NCI-H2029 (cell line): ENCODE measurements at regions not wholly inside any gene's neighbourhood (a gene's known extent, or its start where the extent isn't known, plus 50 kb on each side); places are given as distances from the start of the nearest gene placed in this dataset.

Experiments used
- DNase-seq: peaks from one replicate; lab custom pipeline; 2025; lab: John Stamatoyannopoulos, UW

DNA sequence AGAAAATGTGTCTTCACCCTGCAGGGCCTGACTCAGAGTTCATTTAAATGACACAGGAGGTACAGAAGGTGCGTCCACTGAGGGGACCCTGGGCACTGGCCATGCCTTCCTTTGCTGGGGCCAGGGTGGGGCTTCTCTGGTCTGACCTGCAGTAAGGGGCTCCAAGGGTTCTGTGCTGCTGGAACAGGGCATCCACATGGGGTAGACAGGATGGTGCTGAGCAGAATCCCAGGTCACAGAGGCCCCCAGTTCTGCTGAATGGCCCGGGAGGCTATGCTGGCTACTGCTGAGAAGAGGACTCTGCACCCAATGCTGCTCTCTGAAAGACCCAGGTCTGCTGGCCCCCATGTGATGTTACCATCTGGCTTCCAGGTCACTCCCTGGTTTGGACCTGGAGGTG, 150.4 kb upstream of the GGTLC1 start:
- no peak for DNase-seq

DNA sequence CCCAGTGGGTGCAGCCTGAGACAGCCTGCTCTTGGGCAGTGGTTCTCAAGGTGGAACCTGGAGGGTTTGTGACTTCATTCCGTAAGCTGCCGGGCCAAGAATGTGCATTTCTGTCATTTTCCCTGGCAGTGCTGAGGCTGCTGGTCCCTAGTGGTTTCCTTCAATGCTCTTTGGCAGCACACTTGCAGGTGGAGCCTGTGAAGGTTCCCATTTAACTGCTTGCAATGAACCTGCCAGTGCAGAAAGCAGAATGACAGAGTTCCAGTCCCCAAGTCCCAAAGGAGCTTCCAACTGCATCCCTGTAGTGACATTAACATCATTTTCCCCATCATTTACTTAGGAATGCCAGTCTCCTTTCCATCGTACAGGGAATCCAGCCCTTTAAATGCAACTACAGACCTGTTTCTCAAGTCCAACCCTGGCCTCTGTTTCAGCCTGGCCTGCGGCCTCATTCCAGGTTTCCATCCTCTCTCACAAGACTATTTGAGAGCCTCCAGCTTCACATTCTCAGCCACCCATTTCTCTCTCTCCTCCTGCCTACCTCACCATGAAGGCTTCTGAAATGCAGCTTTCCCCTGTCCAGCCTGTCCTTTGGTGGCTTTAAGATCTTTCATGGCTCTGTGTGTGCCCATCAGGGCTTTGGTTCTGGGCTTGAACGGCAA, 149.7 kb upstream of the GGTLC1 start:
- DNase-seq: no peak

DNA sequence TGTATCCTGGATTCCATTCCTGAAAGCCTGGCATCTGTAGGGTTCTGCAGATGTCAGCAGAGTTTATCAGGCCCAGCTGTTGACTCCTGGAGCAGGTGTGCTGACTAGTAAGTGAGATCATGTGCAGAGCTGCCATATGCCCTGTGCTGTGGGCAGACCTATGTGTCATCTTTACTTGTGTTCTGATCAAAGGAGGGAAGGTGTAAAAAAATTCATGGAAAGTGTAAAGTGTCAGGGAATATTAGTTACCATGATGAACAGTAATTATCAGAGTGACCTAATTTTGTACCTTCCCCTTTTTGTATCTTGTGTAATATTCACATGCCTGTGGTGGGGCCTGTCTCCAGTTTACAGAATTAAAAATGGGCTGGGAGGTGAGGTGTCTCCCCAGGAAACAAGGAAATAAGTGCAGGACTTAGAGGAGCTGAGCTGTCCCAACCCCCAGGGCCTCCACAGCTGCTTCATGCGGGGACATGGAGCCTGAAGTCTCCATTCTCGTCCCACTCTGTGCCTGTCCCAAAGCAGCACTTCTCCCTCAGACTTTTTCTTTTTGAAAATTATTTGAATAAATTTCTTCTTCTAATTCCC, 148.2 kb upstream of the GGTLC1 start:
- no peak for DNase-seq

DNA sequence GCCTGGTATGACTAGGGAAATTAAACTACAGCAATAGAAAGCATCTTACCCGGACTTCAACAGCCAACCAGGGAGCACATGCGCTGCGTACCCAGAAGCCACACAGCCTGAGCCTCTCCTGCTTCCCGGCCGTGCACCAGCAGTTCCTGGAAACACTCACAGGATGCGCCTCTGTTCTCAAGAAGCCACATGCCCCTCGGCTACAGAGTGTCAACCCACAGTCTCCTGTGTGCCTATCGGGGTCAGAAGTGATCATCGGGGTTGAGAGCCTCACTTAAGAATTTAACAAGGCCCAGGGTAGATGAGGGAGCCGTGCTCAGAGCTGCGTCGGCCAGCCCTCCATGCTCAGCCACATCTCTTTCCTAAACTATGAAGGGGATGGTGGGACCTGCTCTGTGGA, 147.2 kb upstream of the GGTLC1 start:
- no peak for DNase-seq

DNA sequence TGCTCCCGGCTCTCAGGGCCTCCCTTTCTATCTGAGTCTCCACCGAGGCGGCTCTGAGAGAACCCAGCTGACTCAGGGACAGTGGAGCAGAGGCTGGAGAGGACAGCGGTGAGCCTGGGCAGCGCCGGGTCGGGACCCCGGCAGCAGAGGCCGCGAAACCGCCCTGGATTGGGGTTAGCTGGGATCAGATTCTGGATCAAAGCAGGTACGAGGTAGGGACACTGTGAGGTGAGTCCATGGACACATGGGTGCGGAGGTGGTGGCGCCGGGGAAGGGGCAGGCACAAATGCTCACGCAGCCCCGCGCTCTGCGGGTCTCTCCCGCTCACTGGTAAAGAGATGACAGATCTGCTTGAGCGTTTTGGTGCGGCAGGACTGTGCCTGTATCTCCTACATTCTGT, 146.4 kb upstream of the GGTLC1 start:
- no peak for DNase-seq

DNA sequence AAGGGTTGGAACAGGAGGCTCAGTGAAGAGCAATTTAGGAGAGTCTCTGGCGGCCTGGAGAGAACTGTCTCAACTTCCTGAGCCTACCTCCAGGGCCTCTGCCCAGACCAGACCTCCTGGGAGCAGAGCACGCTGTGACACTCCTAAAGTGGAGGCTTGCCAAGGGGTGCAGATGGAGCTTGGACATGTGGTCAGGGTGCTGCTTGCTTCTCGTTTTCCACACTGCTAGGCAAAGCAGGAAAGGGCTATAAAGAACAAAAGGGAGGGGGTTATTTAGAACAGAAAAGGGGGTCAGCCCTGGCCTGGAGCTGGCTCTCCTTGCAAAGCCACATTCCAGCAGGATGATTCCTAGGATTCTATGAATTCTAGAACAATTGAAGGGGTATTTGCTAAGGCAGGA, 145.7 kb upstream of the GGTLC1 start:
- DNase-seq: no peak

DNA sequence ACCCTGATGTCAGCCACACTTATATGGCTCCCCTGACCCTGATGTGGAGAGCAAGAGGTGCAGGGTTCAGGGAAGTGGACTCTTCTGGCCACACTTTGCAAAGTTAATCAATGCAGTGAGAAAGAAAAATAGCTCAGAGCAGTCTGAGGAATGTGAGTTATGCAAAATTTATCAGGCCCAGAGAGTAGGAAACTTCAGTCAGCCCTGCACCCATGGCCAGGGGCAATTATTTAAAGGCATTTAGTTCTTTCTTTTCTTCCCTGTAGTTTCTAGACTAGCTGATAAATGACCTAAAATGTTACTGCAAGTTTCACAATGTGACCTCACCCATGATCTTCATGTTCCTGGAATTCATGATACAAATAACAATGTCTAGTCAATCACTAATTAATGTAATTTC, 143.7 kb upstream of the GGTLC1 start:
- DNase-seq: no peak

DNA sequence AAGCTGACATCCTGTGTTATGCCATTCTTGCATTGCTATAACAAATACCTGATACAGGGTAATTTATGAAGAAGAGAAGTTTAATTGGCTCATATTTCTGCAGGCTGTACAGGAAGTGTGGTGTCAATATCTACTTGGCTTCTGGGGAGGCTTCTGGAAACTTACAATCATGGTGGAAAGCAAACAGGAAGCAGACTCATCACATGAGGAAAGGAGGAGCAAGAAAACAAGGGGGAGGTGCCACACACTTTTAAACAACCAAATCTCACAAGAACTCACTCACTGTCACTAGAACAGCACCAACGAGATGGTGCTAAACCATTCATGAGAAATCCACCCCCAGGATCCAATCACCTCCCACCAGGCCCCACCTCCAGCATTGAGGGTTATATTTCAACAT, 143.1 kb upstream of the GGTLC1 start:
- DNase-seq: no peak

DNA sequence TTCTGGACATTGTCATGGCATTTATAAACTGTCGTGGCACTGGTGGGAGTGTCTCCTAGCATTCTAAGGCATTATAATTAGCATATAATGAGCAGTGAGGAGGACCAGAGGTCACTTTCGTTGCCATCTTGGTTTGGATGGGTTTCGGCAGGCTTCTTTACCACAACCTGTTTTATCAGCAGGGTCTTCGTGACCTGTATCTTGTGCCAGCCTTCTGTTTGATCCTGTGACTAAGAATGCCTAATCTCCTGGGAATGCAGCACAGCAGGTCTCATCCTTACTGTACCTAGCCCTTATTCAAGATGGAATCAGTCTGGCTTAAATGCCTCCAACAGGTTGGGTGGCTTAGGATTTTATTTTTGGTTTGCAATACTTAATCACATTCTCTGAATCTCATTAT, 142.7 kb upstream of the GGTLC1 start:
- no peak for DNase-seq

DNA sequence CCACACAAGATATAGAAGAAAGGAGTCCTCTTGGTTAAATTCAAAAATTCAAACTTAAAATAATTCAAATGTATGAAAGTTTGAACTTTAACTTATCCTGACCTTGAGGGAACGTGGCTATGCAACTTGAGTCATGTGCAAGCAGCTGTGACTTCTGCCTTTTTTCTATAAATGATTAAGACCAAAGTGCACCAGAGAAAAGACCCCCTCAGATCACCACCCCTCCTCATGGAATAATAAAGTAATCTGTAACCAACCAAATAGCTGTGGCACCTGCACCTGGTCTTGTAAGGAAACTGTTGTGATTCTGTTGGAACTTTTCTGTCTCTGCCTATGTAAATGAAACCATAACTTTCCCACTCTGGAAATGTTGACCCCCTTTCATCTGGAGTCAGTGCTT, 141.1 kb upstream of the GGTLC1 start:
- DNase-seq: no peak

DNA sequence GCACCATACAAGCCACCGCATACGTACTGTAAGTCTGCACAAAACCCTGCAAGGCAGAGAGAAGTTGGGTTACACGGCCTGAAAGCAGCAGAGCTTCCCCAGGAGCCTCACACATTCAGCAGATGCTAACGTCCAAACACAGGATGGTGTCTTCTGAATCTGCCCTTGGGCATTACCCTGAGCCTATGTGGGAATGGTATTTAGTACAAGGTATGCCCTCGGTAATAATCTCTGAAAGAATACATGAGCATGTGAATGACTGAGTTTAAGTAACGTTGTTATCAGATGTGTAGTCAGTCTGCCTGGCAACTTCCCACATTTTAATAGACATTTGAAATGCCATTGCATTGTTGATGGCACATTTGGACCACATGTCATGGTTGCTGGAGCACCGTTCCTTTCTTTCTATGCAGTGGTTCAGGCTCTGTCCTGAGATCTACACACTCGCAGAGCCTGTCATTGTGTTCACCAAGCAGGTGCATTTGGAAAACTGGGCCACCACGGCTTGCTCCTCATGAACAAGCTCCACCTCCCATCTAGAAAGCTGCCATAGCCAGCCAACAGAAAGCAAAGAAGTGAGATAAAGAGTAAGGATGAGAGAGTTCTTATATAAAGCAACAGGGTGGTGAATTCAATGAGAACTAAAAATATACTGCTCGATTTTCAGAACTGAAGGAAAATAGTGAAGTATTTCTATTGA, 136.5 kb upstream of the GGTLC1 start:
- no peak for DNase-seq

DNA sequence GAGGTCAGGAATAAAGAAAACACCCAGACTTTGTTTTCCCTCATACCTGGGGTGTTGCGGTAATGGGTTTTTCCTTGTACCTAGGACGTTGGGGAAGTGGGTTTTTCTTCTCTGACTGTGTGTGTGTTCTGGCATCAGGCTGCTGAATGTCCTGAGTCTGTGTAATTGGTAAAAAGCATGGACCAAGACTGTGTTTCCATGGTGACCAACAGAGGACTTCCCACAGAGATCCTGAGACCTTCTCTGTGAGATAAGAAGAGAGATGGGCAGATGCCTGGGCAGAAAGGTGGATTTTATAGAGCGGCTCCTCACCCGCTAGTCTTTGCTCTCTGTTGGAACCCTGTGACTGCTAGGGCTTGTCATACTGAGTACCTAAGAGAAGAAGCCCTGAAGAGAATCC, 135.4 kb upstream of the GGTLC1 start:
- no peak for DNase-seq

DNA sequence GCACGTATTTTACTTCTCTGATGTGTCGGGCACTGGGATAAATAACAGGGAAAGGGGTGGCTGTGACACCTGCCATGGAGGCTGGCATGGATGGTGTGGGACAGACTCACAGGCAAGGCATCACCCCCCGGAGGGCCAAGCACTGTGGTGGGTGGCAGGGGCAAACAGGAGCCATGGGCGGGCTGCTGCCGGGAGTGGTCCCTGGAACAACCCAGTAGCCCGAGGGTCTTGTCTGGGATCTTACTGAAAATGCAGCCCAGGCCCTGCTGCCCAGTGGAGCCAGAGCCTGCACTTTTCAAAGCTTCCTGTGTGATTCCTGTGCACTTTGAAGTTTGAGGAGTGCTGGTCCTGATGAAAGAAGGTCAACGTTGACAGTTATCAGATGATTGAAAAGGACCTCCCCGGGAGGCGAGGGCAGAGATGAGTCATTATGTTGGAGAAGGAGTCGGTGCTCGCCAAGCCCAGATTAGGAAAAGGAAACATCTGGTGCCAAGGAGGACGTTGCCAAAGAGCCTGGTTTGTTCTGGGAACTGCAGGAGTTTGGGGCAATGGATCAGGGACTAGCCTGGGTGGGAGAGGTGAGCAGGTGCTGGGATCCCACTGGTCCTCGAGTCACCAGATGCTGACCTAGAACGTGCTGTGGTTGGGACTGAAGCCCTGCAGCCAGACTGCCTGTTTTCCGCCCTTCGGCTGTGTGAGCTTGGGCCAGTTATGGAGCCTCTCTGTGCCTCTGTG, 130.0 kb upstream of the GGTLC1 start:
- DNase-seq: no peak

DNA sequence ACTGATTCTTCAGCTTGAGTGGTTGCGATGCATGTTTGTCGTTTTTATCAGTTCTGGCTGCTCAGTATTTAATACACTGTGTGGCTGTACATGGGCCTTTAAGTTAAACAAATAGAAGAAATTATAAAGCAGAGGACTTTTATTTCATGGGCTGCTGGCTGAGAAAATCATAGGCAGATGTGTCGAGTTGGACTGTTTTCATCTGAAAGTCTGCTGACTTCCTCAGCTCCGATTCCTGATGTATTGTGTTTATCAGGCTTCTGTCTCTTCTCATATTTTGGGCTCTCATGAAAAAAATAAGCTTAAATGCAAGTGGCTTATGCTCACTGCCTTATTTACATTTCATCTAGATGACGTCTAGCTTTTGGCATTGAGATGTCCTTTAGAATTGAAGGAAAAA, 129.5 kb upstream of the GGTLC1 start:
- no peak for DNase-seq

DNA sequence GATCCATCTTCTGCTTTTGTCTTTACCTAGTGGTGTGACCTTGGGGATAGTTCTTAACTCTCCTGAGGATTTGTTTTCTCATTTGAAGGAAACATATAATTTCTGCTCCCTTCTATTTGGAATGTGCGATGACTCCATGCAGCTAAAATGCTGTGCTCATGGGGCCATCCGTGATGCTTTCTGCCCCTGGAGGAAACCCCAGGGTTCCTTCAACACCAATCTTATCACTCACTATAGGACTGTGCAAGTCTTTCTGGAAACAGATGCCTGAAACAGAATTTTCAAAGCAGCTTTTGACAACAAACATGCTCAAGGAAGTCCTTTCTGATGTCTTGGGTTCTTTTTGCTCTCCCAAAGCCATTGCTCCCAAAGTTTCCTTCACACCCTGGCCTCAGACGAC, 128.8 kb upstream of the GGTLC1 start:
- DNase-seq: no peak

DNA sequence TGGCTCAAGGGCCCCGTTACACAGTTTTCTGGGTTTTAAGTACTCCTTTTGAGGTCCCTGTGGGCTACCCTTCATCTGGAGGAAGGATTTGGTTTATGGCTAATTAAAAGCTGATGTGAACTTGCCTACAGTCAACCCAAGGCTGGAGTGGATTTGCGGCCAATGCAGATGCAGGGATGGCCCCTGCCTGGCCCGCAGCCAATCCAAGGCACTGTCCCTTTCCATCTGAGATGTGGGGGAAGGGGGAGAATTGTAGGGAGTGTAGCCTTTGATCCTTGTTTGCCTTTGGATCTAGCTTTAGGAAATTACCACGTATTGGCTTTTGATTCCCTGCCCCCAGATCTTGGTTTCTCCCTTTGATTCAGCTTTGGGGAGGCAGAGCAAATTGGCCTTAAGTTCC, 128.0 kb upstream of the GGTLC1 start:
- no peak for DNase-seq

DNA sequence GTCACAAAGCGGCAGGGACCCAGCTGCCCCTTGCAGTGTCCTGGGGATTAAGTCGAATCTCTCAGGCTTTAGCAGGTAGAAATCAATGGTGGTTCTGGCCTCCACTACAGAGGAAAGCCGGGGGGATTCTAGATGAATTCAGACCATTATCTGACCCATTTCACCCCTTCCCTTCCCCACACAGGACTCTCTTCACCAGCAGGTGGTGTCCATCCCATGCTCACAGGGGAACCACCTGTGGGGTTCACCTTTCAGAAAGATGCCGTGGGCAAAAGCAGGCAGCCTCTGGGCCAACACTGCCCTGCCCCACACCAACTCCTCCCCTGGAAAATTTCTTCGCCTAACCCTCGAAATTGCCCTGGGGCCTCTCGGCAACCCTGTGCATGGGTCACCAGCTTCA, 123.8 kb upstream of the GGTLC1 start:
- no peak for DNase-seq

DNA sequence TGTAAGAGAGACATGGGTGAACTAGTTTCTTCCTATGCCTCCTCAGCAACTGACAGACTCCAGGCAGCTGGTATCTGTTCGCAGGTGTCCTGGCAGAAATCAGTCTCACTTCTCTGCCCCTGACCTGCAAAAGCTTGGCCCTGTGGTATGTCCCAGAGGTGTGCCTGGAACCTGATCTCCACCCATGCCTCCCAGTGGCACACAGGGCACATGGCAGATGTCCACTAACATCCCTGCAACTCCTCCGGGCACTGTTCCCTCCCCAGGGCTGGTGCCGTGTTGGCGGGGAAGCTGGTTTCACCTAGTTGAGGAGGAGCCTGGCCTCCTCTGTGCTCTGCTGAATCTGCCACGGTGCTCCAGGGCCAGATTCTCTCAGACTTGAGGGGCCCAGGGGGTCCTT, 123.3 kb upstream of the GGTLC1 start:
- no peak for DNase-seq

DNA sequence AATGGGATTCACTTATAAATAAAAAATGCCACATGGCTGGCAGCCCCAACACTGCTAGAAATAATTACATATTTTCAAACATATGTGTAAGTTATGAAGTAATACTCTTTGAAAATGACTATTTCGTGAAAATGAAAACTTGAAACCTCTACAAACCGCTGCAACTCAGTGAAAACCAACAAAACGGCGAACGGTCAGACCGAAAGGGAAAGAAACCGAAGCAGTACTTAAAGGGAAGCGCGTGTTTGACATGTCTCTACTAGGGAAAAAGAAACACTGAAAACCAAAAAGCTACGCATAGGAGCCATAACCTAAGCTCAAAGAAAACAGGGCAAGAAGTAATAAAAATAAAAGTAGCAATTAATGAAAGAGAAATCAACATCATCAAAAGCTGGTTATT, 121.0 kb upstream of the GGTLC1 start:
- no peak for DNase-seq

DNA sequence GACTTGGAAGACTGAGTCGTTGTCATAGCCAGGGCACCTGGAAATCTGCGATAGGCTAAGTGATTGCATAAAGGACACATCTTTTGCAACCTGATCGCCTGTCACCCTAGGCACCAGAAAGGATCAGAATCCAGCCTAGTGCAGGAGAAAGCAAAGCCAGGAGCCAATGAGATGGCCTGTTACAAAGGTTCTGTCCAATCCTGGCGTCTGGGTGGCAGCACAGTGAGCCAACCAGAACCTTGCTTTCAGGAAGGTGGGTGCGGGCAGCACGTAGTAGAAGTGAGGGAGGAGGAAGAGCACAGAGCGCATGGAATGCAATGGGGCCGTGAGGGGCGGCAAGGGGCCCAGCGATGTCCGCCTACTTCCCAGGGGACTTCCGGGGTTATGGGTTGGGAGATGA, 120.4 kb upstream of the GGTLC1 start:
- no peak for DNase-seq

DNA sequence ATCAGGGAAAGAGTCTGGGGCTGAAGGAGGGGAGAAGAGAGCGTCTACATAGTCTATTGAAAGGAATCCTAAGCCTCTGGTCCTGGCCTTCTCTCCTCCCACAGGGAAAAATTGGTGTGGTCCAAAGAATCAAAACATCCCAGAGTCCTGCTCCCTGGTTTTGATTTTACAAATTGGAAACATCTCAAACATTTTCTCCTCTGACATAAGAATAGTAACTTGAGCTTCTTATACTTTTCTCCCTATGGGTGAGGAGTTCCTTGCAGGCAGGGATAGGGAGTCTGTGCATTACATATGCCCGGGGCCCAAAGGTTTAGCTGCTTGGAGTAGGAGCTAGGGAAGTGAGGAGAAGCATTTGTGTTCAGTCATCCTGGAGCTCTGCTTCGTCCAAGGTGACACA, 120.0 kb upstream of the GGTLC1 start:
- no peak for DNase-seq

DNA sequence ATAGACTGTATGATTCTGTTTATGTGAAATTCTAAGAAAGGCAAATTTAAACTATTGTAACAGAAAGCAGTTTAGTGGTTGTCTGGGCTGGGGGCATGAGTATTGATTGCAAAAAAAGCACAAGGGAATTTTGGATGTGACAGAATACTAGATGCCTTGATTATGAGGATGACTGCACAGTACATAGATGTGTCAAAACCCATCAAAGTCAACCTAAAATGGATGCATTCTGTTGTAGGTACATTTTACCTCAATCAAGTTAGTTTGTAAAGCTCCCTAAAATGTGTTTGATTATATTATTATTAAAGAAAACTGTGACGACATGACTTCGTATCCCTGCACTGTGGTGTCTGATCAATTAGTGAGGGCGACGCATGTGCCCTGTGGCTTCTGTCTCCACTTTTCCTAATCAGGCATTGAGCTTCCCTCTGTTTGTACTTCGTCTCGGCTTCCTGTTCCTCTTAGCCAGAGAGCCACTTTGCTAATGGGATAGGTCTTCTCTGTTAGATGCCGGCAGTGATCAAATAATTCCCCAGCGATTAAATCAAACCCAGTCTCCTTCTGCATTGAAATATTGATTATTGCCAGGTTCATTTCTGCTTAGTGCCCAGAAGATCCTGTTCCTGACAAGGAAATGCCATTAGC, 118.3 kb upstream of the GGTLC1 start:
- no peak for DNase-seq
